ENCODE measurements at regions not wholly inside any gene's neighbourhood (a gene's known extent, or its start where the extent isn't known, plus 50 kb on each side); places are given as distances from the start of the nearest gene placed in this dataset.

- TF ChIP-seq GATA3 (IDR thresholded peaks at IDR 0.05; ENCODE audit: low read depth, low read length) (no peak), GATA2 (IDR thresholded peaks at IDR 0.05; ENCODE audit: low read depth, low read length) (no peak)
Measured at GRCh38 chr14:101116065-101116464, 212.5 kb upstream of the RTL1 start.

GRCh38 chr14:101116486-101117130 is 213.1 kb upstream of the RTL1 start:
- TF ChIP-seq GATA3 (IDR thresholded peaks at IDR 0.05; ENCODE audit: low read depth, low read length) (no peak), GATA2 (IDR thresholded peaks at IDR 0.05; ENCODE audit: low read depth, low read length) (no peak)

GRCh38 chr14:101117543-101117942 is 214.0 kb upstream of the RTL1 start:
- TF ChIP-seq GATA2 (IDR thresholded peaks at IDR 0.05; ENCODE audit: low read depth, low read length), result no peak
- TF ChIP-seq GATA3 (IDR thresholded peaks at IDR 0.05; ENCODE audit: low read depth, low read length), result no peak

GRCh38 chr14:101118233-101118632 is 214.7 kb upstream of the RTL1 start:
- no peak for TF ChIP-seq GATA2 (IDR thresholded peaks at IDR 0.05; ENCODE audit: low read depth, low read length)
- TF ChIP-seq GATA3 (IDR thresholded peaks at IDR 0.05; ENCODE audit: low read depth, low read length), result no peak

- TF ChIP-seq GATA3 (IDR thresholded peaks at IDR 0.05; ENCODE audit: low read depth, low read length) (no peak), GATA2 (IDR thresholded peaks at IDR 0.05; ENCODE audit: low read depth, low read length) (no peak)
Measured at GRCh38 chr14:101118746-101119591, 215.4 kb upstream of the RTL1 start.

- no peak for TF ChIP-seq GATA3 (IDR thresholded peaks at IDR 0.05; ENCODE audit: low read depth, low read length)
- no peak for TF ChIP-seq GATA2 (IDR thresholded peaks at IDR 0.05; ENCODE audit: low read depth, low read length)
Measured at GRCh38 chr14:101119830-101120571, 216.5 kb upstream of the RTL1 start.

- TF ChIP-seq GATA2 (IDR thresholded peaks at IDR 0.05; ENCODE audit: low read depth, low read length), result no peak
- TF ChIP-seq GATA3 (IDR thresholded peaks at IDR 0.05; ENCODE audit: low read depth, low read length), result no peak
Measured at GRCh38 chr14:101120641-101121507, 217.4 kb upstream of the RTL1 start.

- TF ChIP-seq GATA3 (IDR thresholded peaks at IDR 0.05; ENCODE audit: low read depth, low read length), result no peak
- TF ChIP-seq GATA2 (IDR thresholded peaks at IDR 0.05; ENCODE audit: low read depth, low read length), result no peak
Measured at GRCh38 chr14:101121508-101122139, 218.1 kb upstream of the RTL1 start.

GRCh38 chr14:101122237-101123141 is 219.0 kb upstream of the RTL1 start:
- TF ChIP-seq GATA3 (IDR thresholded peaks at IDR 0.05; ENCODE audit: low read depth, low read length), result no peak
- no peak for TF ChIP-seq GATA2 (IDR thresholded peaks at IDR 0.05; ENCODE audit: low read depth, low read length)

- TF ChIP-seq GATA3 (IDR thresholded peaks at IDR 0.05; ENCODE audit: low read depth, low read length) (no peak), GATA2 (IDR thresholded peaks at IDR 0.05; ENCODE audit: low read depth, low read length) (no peak)
Measured at GRCh38 chr14:101123618-101124510, 220.3 kb upstream of the RTL1 start.

GRCh38 chr14:101124815-101125214 is 221.3 kb upstream of the RTL1 start:
- TF ChIP-seq GATA2 (IDR thresholded peaks at IDR 0.05; ENCODE audit: low read depth, low read length) (no peak), GATA3 (IDR thresholded peaks at IDR 0.05; ENCODE audit: low read depth, low read length) (no peak)
